SK-N-SH (cell line): ENCODE measurements at regions not wholly inside any gene's neighbourhood (a gene's known extent, or its start where the extent isn't known, plus 50 kb on each side); places are given as distances from the start of the nearest gene placed in this dataset.

Experiments used
- CTCF ChIA-PET: fragments of 300-600, 350-600 bp; formaldehyde crosslinking; extraction: SDS; loops from one replicate; lab custom pipeline; 2021; lab: Yijun Ruan, JAX
- POLR2A ChIA-PET: fragments of 350-600 bp; sonication (Branson Sonifier 250); formaldehyde crosslinking; extraction: SDS; loops from one replicate; lab custom pipeline; 2020; ENCODE audit warnings: antibody characterized with exemption, inconsistent platforms; lab: Yijun Ruan, JAX
- DNase-seq: peaks from one replicate; pipeline ENCODE4 v3.0.0; 2012
- H2AFZ ChIP-seq: fragments of 200-600 bp; sonication (generic); 2 replicates; pipeline ENCODE4 v1.8.1; 2016; ENCODE audit warnings: antibody characterized with exemption, mild to moderate bottlenecking, low read depth
- H3F3A ChIP-seq: fragments of 200-600 bp; sonication (generic); replicated peaks from 2 replicates; pipeline ENCODE3; 2016; ENCODE audit warnings: antibody characterized with exemption, mild to moderate bottlenecking; ENCODE audit not compliant: insufficient read depth
- H3K27ac ChIP-seq, 2 experiments: fragments of 200-500 bp in 1 of 2; fragments of 200-600 bp in 1 of 2; sonication (Bioruptor generic) in 1 of 2; sonication (generic), shearing (Covaris generic) in 1 of 2; 2 replicates each; pipeline versions ENCODE4 v1.5.1 to v1.6.1; 2014 to 2016; ENCODE audit warnings: low read depth in 2 of 2, inconsistent platforms in 1 of 2, low read length in 1 of 2, mild to moderate bottlenecking in 1 of 2, mixed read lengths in 1 of 2
- H3K27me3 ChIP-seq: fragments of 200-600 bp; sonication (generic), shearing (Covaris generic); 2 replicates; pipeline ENCODE4 v1.6.1; 2016; ENCODE audit warnings: mixed run types; ENCODE audit not compliant: insufficient read depth
- H3K36me3 ChIP-seq, 2 experiments: fragments of 200-500 bp in 1 of 2; fragments of 200-600 bp in 1 of 2; sonication (Bioruptor generic) in 1 of 2; sonication (generic) in 1 of 2; replicated peaks in 1 of 2; 2 replicates each; pipeline versions ENCODE3 to v1.5.1; 2014 to 2016; ENCODE audit warnings: low read length in 1 of 2, mild to moderate bottlenecking in 1 of 2; ENCODE audit not compliant: insufficient read depth in 2 of 2, control insufficient read depth in 1 of 2
- H3K4me1 ChIP-seq, 2 experiments: fragments of 200-500 bp in 1 of 2; fragments of 200-600 bp in 1 of 2; sonication (Bioruptor generic) in 1 of 2; sonication (generic), shearing (Covaris generic) in 1 of 2; 2 replicates each; pipeline versions ENCODE4 v1.5.1 to v1.6.1; 2014 to 2016; ENCODE audit warnings: low read depth in 1 of 2, low read length in 1 of 2, mixed run types in 1 of 2; ENCODE audit not compliant: insufficient read depth in 2 of 2, control insufficient read depth in 1 of 2
- H3K4me2 ChIP-seq: fragments of 200-600 bp; sonication (generic), shearing (Covaris generic); 2 replicates; pipeline ENCODE4 v1.6.1; 2017; ENCODE audit warnings: mixed run types
- H3K4me3 ChIP-seq, 2 experiments: fragments of 200-500 bp in 1 of 2; fragments of 200-600 bp in 1 of 2; sonication (Bioruptor generic) in 1 of 2; sonication (generic), shearing (Covaris generic) in 1 of 2; 2 replicates each; pipeline versions ENCODE4 v1.5.1 to v1.8.1; 2014 to 2016; ENCODE audit warnings: low read depth in 2 of 2, inconsistent platforms in 1 of 2, low read length in 1 of 2, mild to moderate bottlenecking in 1 of 2, mixed read lengths in 1 of 2, moderate library complexity in 1 of 2
- H3K79me2 ChIP-seq: fragments of 200-600 bp; sonication (generic); 2 replicates; pipeline ENCODE4 v1.8.1; 2017; ENCODE audit warnings: mild to moderate bottlenecking; ENCODE audit not compliant: insufficient read depth
- H3K9ac ChIP-seq: fragments of 200-600 bp; sonication (generic); 2 replicates; pipeline ENCODE4 v1.6.1; 2017; ENCODE audit warnings: mixed run types
- H3K9me2 ChIP-seq: fragments of 200-600 bp; sonication (generic); 2 replicates; pipeline ENCODE4 v1.6.1; 2017; ENCODE audit warnings: mixed run types
- H3K9me3 ChIP-seq: fragments of 200-600 bp; sonication (generic); 2 replicates; pipeline ENCODE4 v1.6.1; 2017; ENCODE audit warnings: mixed run types, mild to moderate bottlenecking, moderate library complexity
- H4K20me1 ChIP-seq: fragments of 200-600 bp; sonication (generic); 2 replicates; pipeline ENCODE4 v1.6.1; 2017; ENCODE audit warnings: mild to moderate bottlenecking, mixed run types; ENCODE audit not compliant: insufficient read depth
- CHD2 ChIP-seq: fragments of 150-350 bp; IDR thresholded peaks from 2 replicates; pipeline ENCODE4 v1.6.1; 2018; ENCODE audit warnings: low read length; ENCODE audit not compliant: partially characterized antibody
- EZH2phosphoT487 ChIP-seq: fragments of 200-600 bp; sonication (generic); IDR thresholded peaks from 2 replicates; pipeline ENCODE4 v1.6.1; 2017; ENCODE audit warnings: low read depth, mixed run types, mild to moderate bottlenecking, antibody characterized with exemption, moderate library complexity, borderline replicate concordance
- FOSL2 ChIP-seq: IDR thresholded peaks from 2 replicates; pipeline ENCODE4 v1.4.0; 2012; ENCODE audit warnings: low read depth, mild to moderate bottlenecking, moderate library complexity, borderline replicate concordance
- FOXJ3 ChIP-seq: sonication (generic); formaldehyde crosslinking; IDR thresholded peaks from 2 replicates; pipeline ENCODE4 v1.5.1; 2020; ENCODE audit warnings: mild to moderate bottlenecking, missing genetic modification reagents
- GABPA ChIP-seq: IDR thresholded peaks from 2 replicates; pipeline ENCODE4 v1.4.0; 2012; ENCODE audit warnings: low read depth, mild to moderate bottlenecking
- GATA2 ChIP-seq: sonication (generic); formaldehyde crosslinking; IDR thresholded peaks from 2 replicates; pipeline ENCODE4 v1.5.0; 2020; ENCODE audit warnings: mild to moderate bottlenecking, missing genetic modification reagents
- JUND ChIP-seq: IDR thresholded peaks from 2 replicates; pipeline ENCODE4 v1.4.0; 2012
- MXI1 ChIP-seq: IDR thresholded peaks from 2 replicates; pipeline ENCODE4 v1.6.1; 2012; ENCODE audit warnings: mild to moderate bottlenecking, low read depth, low read length, improper control_type of control experiment
- NRF1 ChIP-seq: IDR thresholded peaks from 2 replicates; pipeline ENCODE4 v1.6.1; 2012; ENCODE audit warnings: low read depth, mild to moderate bottlenecking, low read length
- RAD21 ChIP-seq: IDR thresholded peaks from 2 replicates; pipeline ENCODE4 v1.6.1; 2012; ENCODE audit warnings: mild to moderate bottlenecking, low read length
- RFX5 ChIP-seq: IDR thresholded peaks from 2 replicates; pipeline ENCODE4 v1.6.1; 2012; ENCODE audit warnings: mild to moderate bottlenecking, improper control_type of control experiment, low read length
- SIN3A ChIP-seq: IDR thresholded peaks from 2 replicates; pipeline ENCODE4 v1.6.1; 2012; ENCODE audit warnings: low read depth, mild to moderate bottlenecking, low read length, moderate library complexity, borderline replicate concordance
- SMC3 ChIP-seq: IDR thresholded peaks from 2 replicates; pipeline ENCODE4 v1.6.1; 2012; ENCODE audit warnings: low read depth, low read length, improper control_type of control experiment
- TAF1 ChIP-seq: IDR thresholded peaks from 2 replicates; pipeline ENCODE4 v1.6.1; 2012; ENCODE audit warnings: low read depth, mild to moderate bottlenecking, low read length, moderate library complexity, borderline replicate concordance
- USF1 ChIP-seq: IDR thresholded peaks from 2 replicates; pipeline ENCODE4 v1.4.0; 2012; ENCODE audit warnings: low read depth, borderline replicate concordance
- WGBS: methylation state at CpG from one replicate; pipeline ENCODE4 v1.1.6; 2017; ENCODE audit warnings: low lambda C conversion rate; 5-methylcytosine and 5-hydroxymethylcytosine counted together
- TF ChIP-seq, protein P1 (sequence below): IDR thresholded peaks from 2 replicates; pipeline ENCODE4 v1.4.0; 2012; ENCODE audit warnings: low read depth, borderline replicate concordance
- TF ChIP-seq, protein P2 (sequence below): fragments of 200-600 bp; sonication (generic); IDR thresholded peaks from 2 replicates; pipeline ENCODE4 v1.6.1; 2017; ENCODE audit warnings: antibody characterized with exemption, mild to moderate bottlenecking, moderate library complexity

- Histone ChIP-seq H4K20me1 (no peaks in the 10 kb centered on the region), H3K4me1 (no peaks in the 10 kb centered on the region), H3K27ac (no peak overlapping the region), H3K9me3 (no peaks in the 10 kb centered on the region), H3K36me3 (no peaks in the 10 kb centered on the region), H3F3A (no peaks in the 10 kb centered on the region), H3K79me2 (no peaks in the 10 kb centered on the region), H2AFZ (no peak overlapping the region), H3K9me2 (no peaks in the 10 kb centered on the region), H3K4me3 (no peak overlapping the region), H3K9ac (no peak overlapping the region), H3K4me2 (no peak overlapping the region), H3K27me3 (no peaks in the 10 kb centered on the region)
- 62% methylated on average over 2 of the region's 2 CpGs for WGBS
- DNase-seq, result no peak
- ChIA-PET POLR2A (interaction anchor here (0.5 kb wide), 1 partner anchor 14 kb away, joined by 5 read pairs; no protein-coding TSS in a partner anchor), CTCF (no interaction called here)
- no peak for TF ChIP-seq SIN3A
- TF ChIP-seq USF1, result no peak
- TF ChIP-seq, protein P1, sequence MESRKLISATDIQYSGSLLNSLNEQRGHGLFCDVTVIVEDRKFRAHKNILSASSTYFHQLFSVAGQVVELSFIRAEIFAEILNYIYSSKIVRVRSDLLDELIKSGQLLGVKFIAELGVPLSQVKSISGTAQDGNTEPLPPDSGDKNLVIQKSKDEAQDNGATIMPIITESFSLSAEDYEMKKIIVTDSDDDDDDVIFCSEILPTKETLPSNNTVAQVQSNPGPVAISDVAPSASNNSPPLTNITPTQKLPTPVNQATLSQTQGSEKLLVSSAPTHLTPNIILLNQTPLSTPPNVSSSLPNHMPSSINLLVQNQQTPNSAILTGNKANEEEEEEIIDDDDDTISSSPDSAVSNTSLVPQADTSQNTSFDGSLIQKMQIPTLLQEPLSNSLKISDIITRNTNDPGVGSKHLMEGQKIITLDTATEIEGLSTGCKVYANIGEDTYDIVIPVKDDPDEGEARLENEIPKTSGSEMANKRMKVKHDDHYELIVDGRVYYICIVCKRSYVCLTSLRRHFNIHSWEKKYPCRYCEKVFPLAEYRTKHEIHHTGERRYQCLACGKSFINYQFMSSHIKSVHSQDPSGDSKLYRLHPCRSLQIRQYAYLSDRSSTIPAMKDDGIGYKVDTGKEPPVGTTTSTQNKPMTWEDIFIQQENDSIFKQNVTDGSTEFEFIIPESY, result no peak
- TF ChIP-seq GATA2 (CRISPR knock-in tag), result no peak
- no peak for TF ChIP-seq GABPA
- no peak for TF ChIP-seq FOSL2
- no peak for TF ChIP-seq RFX5
- TF ChIP-seq EZH2phosphoT487, result no peak
- TF ChIP-seq TAF1, result no peak
- TF ChIP-seq, protein P2, sequence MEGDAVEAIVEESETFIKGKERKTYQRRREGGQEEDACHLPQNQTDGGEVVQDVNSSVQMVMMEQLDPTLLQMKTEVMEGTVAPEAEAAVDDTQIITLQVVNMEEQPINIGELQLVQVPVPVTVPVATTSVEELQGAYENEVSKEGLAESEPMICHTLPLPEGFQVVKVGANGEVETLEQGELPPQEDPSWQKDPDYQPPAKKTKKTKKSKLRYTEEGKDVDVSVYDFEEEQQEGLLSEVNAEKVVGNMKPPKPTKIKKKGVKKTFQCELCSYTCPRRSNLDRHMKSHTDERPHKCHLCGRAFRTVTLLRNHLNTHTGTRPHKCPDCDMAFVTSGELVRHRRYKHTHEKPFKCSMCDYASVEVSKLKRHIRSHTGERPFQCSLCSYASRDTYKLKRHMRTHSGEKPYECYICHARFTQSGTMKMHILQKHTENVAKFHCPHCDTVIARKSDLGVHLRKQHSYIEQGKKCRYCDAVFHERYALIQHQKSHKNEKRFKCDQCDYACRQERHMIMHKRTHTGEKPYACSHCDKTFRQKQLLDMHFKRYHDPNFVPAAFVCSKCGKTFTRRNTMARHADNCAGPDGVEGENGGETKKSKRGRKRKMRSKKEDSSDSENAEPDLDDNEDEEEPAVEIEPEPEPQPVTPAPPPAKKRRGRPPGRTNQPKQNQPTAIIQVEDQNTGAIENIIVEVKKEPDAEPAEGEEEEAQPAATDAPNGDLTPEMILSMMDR, result no peak
- TF ChIP-seq RAD21, result no peak
- TF ChIP-seq NRF1, result no peak
- TF ChIP-seq JUND, result no peak
- no peak for TF ChIP-seq SMC3
- no peak for TF ChIP-seq MXI1
- TF ChIP-seq FOXJ3 (CRISPR knock-in tag), result no peak
- no peak for TF ChIP-seq CHD2
Observed at GRCh38 chr6:71224011-71224410, 64.6 kb upstream of the OGFRL1 start.
